ENCODE measurements at regions not wholly inside any gene's neighbourhood (a gene's known extent, or its start where the extent isn't known, plus 50 kb on each side); places are given as distances from the start of the nearest gene placed in this dataset.

DNA sequence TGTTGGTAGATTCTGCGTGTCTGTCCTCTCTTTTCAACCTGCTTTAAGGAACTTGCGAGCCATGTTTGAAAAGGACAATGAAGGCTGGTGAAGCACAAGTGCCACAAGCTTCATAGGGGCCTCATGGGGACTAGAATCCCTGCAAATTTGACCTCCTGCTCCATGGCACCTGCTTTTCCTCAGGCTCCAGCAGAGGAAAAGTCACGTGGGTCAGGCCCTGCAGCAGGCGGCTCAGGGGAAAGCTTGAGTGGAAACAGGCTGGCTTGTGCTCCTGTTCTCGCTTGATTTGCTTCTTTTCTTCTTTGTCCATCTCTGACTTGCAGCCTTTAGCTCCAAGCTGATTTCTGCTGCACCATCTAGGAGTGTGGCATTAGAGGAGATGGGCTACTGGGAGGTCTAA, 187.6 kb upstream of the MAST4 start:
- TF ChIP-seq, protein P1, sequence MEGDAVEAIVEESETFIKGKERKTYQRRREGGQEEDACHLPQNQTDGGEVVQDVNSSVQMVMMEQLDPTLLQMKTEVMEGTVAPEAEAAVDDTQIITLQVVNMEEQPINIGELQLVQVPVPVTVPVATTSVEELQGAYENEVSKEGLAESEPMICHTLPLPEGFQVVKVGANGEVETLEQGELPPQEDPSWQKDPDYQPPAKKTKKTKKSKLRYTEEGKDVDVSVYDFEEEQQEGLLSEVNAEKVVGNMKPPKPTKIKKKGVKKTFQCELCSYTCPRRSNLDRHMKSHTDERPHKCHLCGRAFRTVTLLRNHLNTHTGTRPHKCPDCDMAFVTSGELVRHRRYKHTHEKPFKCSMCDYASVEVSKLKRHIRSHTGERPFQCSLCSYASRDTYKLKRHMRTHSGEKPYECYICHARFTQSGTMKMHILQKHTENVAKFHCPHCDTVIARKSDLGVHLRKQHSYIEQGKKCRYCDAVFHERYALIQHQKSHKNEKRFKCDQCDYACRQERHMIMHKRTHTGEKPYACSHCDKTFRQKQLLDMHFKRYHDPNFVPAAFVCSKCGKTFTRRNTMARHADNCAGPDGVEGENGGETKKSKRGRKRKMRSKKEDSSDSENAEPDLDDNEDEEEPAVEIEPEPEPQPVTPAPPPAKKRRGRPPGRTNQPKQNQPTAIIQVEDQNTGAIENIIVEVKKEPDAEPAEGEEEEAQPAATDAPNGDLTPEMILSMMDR (IDR thresholded peaks at IDR 0.05; ENCODE audit: insufficient read depth, low read depth, low read length): no peak
- TF ChIP-seq EZH2 (IDR thresholded peaks at IDR 0.05; ENCODE audit: insufficient read depth, low read length): no peak

Measured in astrocyte (in vitro differentiated cells and primary cell).